DND-41 (cell line): ENCODE measurements at regions not wholly inside any gene's neighbourhood (a gene's known extent, or its start where the extent isn't known, plus 50 kb on each side); places are given as distances from the start of the nearest gene placed in this dataset.

Experiments used
- CTCF ChIP-seq: IDR thresholded peaks from 2 replicates; pipeline ENCODE4 v1.5.1; 2012; ENCODE audit warnings: borderline replicate concordance, low read length, moderate library complexity, mild to moderate bottlenecking; ENCODE audit not compliant: poor library complexity, severe bottlenecking; ENCODE audit errors: extremely low read depth
- EZH2 ChIP-seq: IDR thresholded peaks from 3 replicates; pipeline ENCODE4 v1.6.1; 2012; ENCODE audit warnings: borderline replicate concordance, low read depth, mild to moderate bottlenecking, moderate library complexity, low read length, inconsistent platforms; ENCODE audit not compliant: severe bottlenecking

GRCh38 chr1:234727018-234727940, 117.3 kb upstream of the IRF2BP2 start:
- TF ChIP-seq CTCF (no peak), EZH2 (no peak)
